Neural progenitor cell (in vitro differentiated cells): ENCODE measurements at regions not wholly inside any gene's neighbourhood (a gene's known extent, or its start where the extent isn't known, plus 50 kb on each side); places are given as distances from the start of the nearest gene placed in this dataset.

ENCODE experiments used
- DNase-seq: peaks from one replicate; pipeline ENCODE4 v3.0.0-alpha.2; 2016; ENCODE audit warnings: low spot score
- H2AFZ ChIP-seq: fragments of 200-600 bp; sonication (generic); replicated peaks from 2 replicates; pipeline ENCODE4 v1.6.1; 2016; ENCODE audit warnings: antibody characterized with exemption
- H3F3A ChIP-seq: fragments of 200-600 bp; sonication (generic); 2 replicates; pipeline ENCODE4 v1.6.1; 2016; ENCODE audit warnings: antibody characterized with exemption, low read depth
- H3K27ac ChIP-seq: fragments of 200-600 bp; sonication (generic); 2 replicates; pipeline ENCODE4 v1.5.1; 2016; ENCODE audit warnings: mild to moderate bottlenecking
- H3K27me3 ChIP-seq: fragments of 200-600 bp; sonication (generic); 2 replicates; pipeline ENCODE4 v1.6.1; 2016; ENCODE audit warnings: mild to moderate bottlenecking, moderate library complexity
- H3K36me3 ChIP-seq: fragments of 200-600 bp; sonication (generic); 2 replicates; pipeline ENCODE4 v1.5.1; 2016
- H3K4me1 ChIP-seq: fragments of 200-600 bp; sonication (generic); 2 replicates; pipeline ENCODE4 v1.6.1; 2016; ENCODE audit warnings: mixed run types
- H3K4me2 ChIP-seq: fragments of 200-600 bp; sonication (generic); 2 replicates; pipeline ENCODE4 v1.6.1; 2016
- H3K4me3 ChIP-seq: fragments of 200-600 bp; sonication (generic); 2 replicates; pipeline ENCODE4 v1.5.1; 2016
- H3K79me2 ChIP-seq: fragments of 200-600 bp; sonication (generic); 2 replicates; pipeline ENCODE4 v1.6.1; 2016; ENCODE audit warnings: low read depth
- H3K9ac ChIP-seq: fragments of 200-600 bp; sonication (generic); 2 replicates; pipeline ENCODE4 v1.6.1; 2016
- H3K9me3 ChIP-seq: fragments of 200-600 bp; sonication (generic); 2 replicates; pipeline ENCODE4 v1.5.1; 2016; ENCODE audit warnings: low read depth
- H4K20me1 ChIP-seq: fragments of 200-600 bp; sonication (generic); 2 replicates; pipeline ENCODE4 v1.6.1; 2016; ENCODE audit warnings: low read depth
- H3K27ac Mint-ChIP-seq: 3 replicates; pipeline ENCODE4 v1.8.0; 2021; ENCODE audit warnings: mixed read lengths
- H3K27me3 Mint-ChIP-seq: 2 replicates; pipeline ENCODE4 v1.8.0; 2022; ENCODE audit warnings: low read depth, mild to moderate bottlenecking, inconsistent platforms, moderate library complexity, mixed read lengths; ENCODE audit not compliant: insufficient read depth
- H3K36me3 Mint-ChIP-seq: 3 replicates; pipeline ENCODE4 v1.8.0; 2021; ENCODE audit warnings: mixed read lengths
- H3K4me1 Mint-ChIP-seq: 3 replicates; pipeline ENCODE4 v1.8.0; 2021; ENCODE audit warnings: mixed read lengths
- H3K4me3 Mint-ChIP-seq: 3 replicates; pipeline ENCODE4 v1.8.0; 2021; ENCODE audit warnings: mild to moderate bottlenecking, moderate library complexity, mixed read lengths
- H3K9me3 Mint-ChIP-seq: 3 replicates; pipeline ENCODE4 v1.8.0; 2020; ENCODE audit warnings: mixed read lengths
- EZH2 ChIP-seq: fragments of 200-600 bp; sonication (generic); IDR thresholded peaks from 2 replicates; pipeline ENCODE4 v1.6.1; 2017; ENCODE audit warnings: antibody characterized with exemption, mild to moderate bottlenecking, moderate library complexity
- EZH2phosphoT487 ChIP-seq: fragments of 200-600 bp; sonication (generic); IDR thresholded peaks from 2 replicates; pipeline ENCODE4 v1.6.1; 2017; ENCODE audit warnings: antibody characterized with exemption
- TF ChIP-seq, protein P1 (sequence below): fragments of 200-600 bp; sonication (generic); IDR thresholded peaks from 2 replicates; pipeline ENCODE4 v1.5.1; 2017; ENCODE audit warnings: antibody characterized with exemption, mild to moderate bottlenecking

DNA sequence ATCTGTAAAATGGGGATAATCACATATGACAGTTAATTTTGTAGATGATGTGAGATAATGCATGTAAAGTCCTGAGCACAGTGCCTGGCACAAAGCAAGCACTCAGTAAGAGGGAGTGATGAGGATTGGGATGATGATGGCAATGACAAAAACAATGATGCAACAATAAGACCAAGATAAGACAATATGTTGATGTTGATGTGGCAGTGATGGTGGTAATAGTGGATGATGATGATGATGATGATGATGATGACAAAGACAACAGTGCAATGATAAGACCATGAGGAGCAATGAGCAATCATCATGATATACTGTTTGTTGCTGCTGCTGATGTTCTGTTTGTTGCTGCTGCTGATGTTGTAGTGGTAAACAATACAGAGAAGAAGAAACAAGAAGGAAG is 344.1 kb downstream of the NPIPA8 start:
- Histone ChIP-seq H3K4me1 (peaks cover 8% of the 10 kb centered on the region), H3K4me3 (no peak overlapping the region), H3K4me2 (no peak overlapping the region), H3K9me3 (no peaks in the 10 kb centered on the region), H3K36me3 (no peaks in the 10 kb centered on the region), H3K27me3 (no peaks in the 10 kb centered on the region), H4K20me1 (no peaks in the 10 kb centered on the region), H3F3A (no peaks in the 10 kb centered on the region), H3K27ac (no peak overlapping the region), H3K9ac (no peak overlapping the region), H2AFZ (no peak overlapping the region), H3K79me2 (no peaks in the 10 kb centered on the region)
- no peak for DNase-seq
- Mint-ChIP-seq H3K27me3 (peaks cover 3% of the 10 kb centered on the region), H3K9me3 (peaks cover 2% of the 10 kb centered on the region), H3K4me1 (peaks cover 2% of the 10 kb centered on the region), H3K4me3 (no peak overlapping the region), H3K27ac (no peak overlapping the region), H3K36me3 (no peaks in the 10 kb centered on the region)
- TF ChIP-seq, protein P1, sequence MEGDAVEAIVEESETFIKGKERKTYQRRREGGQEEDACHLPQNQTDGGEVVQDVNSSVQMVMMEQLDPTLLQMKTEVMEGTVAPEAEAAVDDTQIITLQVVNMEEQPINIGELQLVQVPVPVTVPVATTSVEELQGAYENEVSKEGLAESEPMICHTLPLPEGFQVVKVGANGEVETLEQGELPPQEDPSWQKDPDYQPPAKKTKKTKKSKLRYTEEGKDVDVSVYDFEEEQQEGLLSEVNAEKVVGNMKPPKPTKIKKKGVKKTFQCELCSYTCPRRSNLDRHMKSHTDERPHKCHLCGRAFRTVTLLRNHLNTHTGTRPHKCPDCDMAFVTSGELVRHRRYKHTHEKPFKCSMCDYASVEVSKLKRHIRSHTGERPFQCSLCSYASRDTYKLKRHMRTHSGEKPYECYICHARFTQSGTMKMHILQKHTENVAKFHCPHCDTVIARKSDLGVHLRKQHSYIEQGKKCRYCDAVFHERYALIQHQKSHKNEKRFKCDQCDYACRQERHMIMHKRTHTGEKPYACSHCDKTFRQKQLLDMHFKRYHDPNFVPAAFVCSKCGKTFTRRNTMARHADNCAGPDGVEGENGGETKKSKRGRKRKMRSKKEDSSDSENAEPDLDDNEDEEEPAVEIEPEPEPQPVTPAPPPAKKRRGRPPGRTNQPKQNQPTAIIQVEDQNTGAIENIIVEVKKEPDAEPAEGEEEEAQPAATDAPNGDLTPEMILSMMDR = no peak
- TF ChIP-seq EZH2 (no peak), EZH2phosphoT487 (no peak)

DNA sequence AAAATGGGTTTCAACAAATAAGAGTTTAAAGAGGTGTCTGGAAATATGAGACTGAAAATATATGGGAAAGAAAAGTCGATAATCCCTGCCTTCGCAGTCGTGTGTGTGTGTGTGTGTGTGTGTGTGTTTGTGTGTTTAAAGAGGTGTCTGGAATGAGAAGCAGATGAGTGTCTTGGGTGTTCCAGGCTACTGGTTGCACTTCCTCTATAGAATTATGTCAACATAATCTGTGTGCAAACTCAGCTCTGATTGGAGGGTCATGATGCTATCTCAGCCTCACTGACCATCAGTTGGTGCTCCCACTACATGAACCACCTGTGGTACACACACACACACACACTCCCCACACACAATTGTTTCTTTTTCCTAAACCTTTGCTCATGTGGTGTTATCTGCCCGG is 347.3 kb downstream of the NPIPA8 start:
- Histone ChIP-seq H3K4me1 (peaks cover 8% of the 10 kb centered on the region), H3K36me3 (no peaks in the 10 kb centered on the region), H3K9ac (no peak overlapping the region), H3K27ac (no peak overlapping the region), H4K20me1 (no peaks in the 10 kb centered on the region), H3K79me2 (no peaks in the 10 kb centered on the region), H3K4me2 (no peak overlapping the region), H3K27me3 (no peaks in the 10 kb centered on the region), H3K4me3 (no peak overlapping the region), H3F3A (no peaks in the 10 kb centered on the region), H3K9me3 (no peaks in the 10 kb centered on the region), H2AFZ (no peak overlapping the region)
- Mint-ChIP-seq H3K4me1 (peaks cover 15% of the 10 kb centered on the region), H3K9me3 (peaks cover under 1% of the 10 kb centered on the region), H3K27ac (no peak overlapping the region), H3K36me3 (peaks cover 2% of the 10 kb centered on the region), H3K27me3 (peaks cover 5% of the 10 kb centered on the region), H3K4me3 (no peak overlapping the region)
- DNase-seq = no peak
- TF ChIP-seq EZH2phosphoT487 (no peak), EZH2 (no peak)
- TF ChIP-seq, protein P1 = no peak

DNA sequence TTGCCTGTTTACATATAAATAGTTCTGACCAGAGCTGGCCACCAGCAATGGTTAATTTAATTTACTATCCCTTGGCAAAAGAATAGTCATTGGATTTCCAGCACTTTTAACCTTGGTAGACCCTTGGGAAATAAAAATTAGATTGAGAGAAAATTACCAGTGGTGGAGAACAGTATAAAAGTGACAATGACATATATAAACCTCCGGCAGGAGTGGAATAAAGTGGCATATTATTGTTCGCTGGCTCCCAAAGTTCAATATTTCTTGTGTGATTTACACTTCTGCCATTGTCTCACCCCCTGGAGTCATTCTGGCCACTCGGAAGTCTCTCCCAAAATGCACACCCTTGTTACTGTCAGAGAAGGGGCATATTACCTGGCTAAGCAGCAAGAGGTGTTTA is 347.7 kb downstream of the NPIPA8 start:
- Histone ChIP-seq H3K4me3 (no peak overlapping the region), H4K20me1 (no peaks in the 10 kb centered on the region), H3K36me3 (no peaks in the 10 kb centered on the region), H3K9ac (no peak overlapping the region), H3K79me2 (no peaks in the 10 kb centered on the region), H3K4me2 (no peak overlapping the region), H2AFZ (no peak overlapping the region), H3K9me3 (no peaks in the 10 kb centered on the region), H3K4me1 (peaks cover 8% of the 10 kb centered on the region), H3K27ac (no peak overlapping the region), H3K27me3 (no peaks in the 10 kb centered on the region), H3F3A (no peaks in the 10 kb centered on the region)
- no peak for DNase-seq
- peaks cover 2% of the 10 kb centered on the region for H3K36me3 Mint-ChIP-seq
- no peak overlapping the region for H3K27ac Mint-ChIP-seq
- H3K4me1 Mint-ChIP-seq = peaks cover 18% of the 10 kb centered on the region
- H3K27me3 Mint-ChIP-seq = peaks cover 9% of the 10 kb centered on the region
- TF ChIP-seq, protein P1 = no peak
- TF ChIP-seq EZH2 (no peak), EZH2phosphoT487 (no peak)
- H3K4me3 Mint-ChIP-seq = no peak overlapping the region
- peaks cover 2% of the 10 kb centered on the region for H3K9me3 Mint-ChIP-seq

DNA sequence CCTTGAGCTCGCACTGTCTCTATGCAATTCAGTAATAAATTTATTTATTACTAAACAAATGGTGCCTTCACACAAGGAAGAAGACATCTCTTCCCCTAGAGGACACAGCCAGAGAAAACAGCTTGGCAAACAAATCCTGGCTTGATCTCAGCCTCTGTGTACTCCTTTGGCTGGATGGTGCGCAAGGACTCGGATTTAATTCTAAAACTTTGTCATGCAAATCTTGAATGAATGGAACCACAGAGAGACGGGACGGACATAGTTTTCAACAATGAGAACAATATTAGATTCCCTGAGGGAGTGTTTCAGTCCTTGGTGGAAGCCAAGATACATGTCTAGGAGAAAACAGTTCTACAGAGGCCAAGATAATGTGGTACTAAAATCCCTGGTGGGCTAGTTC is 349.5 kb downstream of the NPIPA8 start:
- Histone ChIP-seq H3F3A (no peaks in the 10 kb centered on the region), H3K36me3 (no peaks in the 10 kb centered on the region), H2AFZ (no peak overlapping the region), H4K20me1 (no peaks in the 10 kb centered on the region), H3K4me1 (peaks cover 8% of the 10 kb centered on the region), H3K9ac (no peak overlapping the region), H3K27ac (no peak overlapping the region), H3K4me2 (no peak overlapping the region), H3K27me3 (no peaks in the 10 kb centered on the region), H3K9me3 (no peaks in the 10 kb centered on the region), H3K79me2 (no peaks in the 10 kb centered on the region), H3K4me3 (no peak overlapping the region)
- Mint-ChIP-seq H3K4me1 (peaks cover 18% of the 10 kb centered on the region), H3K36me3 (peaks cover 2% of the 10 kb centered on the region), H3K27ac (no peak overlapping the region), H3K27me3 (peaks cover 9% of the 10 kb centered on the region), H3K9me3 (peaks cover 2% of the 10 kb centered on the region), H3K4me3 (no peak overlapping the region)
- no peak for TF ChIP-seq EZH2
- TF ChIP-seq, protein P1 = no peak
- no peak for DNase-seq
